Liver (tissue), 3 donors: ENCODE measurements at regions not wholly inside any gene's neighbourhood (a gene's known extent, or its start where the extent isn't known, plus 50 kb on each side); places are given as distances from the start of the nearest gene placed in this dataset.

Experiments
- GABPA ChIP-seq, 2 donors: IDR thresholded peaks in 1 of 2; conservative IDR thresholded peaks in 1 of 2; 2 replicates each; pipeline ENCODE4 v1.6.1; 2016; ENCODE audit warnings: antibody characterized with exemption in 2 of 2, mild to moderate bottlenecking in 1 of 2, moderate library complexity in 1 of 2
- JUND ChIP-seq, 2 donors: IDR thresholded peaks; 2 replicates each; pipeline ENCODE4 v1.6.1; 2016; ENCODE audit warnings: antibody characterized with exemption in 2 of 2
- NR2F2 ChIP-seq: IDR thresholded peaks from 2 replicates; pipeline ENCODE4 v1.6.1; 2016; ENCODE audit warnings: antibody characterized with exemption
- RXRA ChIP-seq, 2 donors: IDR thresholded peaks; 2 replicates each; pipeline ENCODE4 v1.6.1; 2017 to 2018; ENCODE audit warnings: antibody characterized with exemption in 2 of 2, mild to moderate bottlenecking in 1 of 2
- SP1 ChIP-seq: IDR thresholded peaks from 2 replicates; pipeline ENCODE4 v1.6.1; 2018; ENCODE audit warnings: antibody characterized with exemption, mild to moderate bottlenecking
- TAF1 ChIP-seq: conservative IDR thresholded peaks from 2 replicates; pipeline ENCODE4 v1.6.1; 2016; ENCODE audit warnings: antibody characterized with exemption, mild to moderate bottlenecking
- TF ChIP-seq, protein P1 (sequence below): fragments of 150-350 bp; IDR thresholded peaks from 2 replicates; pipeline ENCODE4 v1.5.1; 2017; ENCODE audit warnings: improper control_type of control experiment, low read depth, low read length; ENCODE audit not compliant: missing input control
- TF ChIP-seq, protein P2 (sequence below): IDR thresholded peaks from 2 replicates; pipeline ENCODE4 v1.6.1; 2016; ENCODE audit warnings: antibody characterized with exemption, mild to moderate bottlenecking
- TF ChIP-seq, protein P3 (sequence below): IDR thresholded peaks from 2 replicates; pipeline ENCODE4 v1.6.1; 2016; ENCODE audit warnings: antibody characterized with exemption
- donor health status: healthy.
- donor health status: healthy.

DNA sequence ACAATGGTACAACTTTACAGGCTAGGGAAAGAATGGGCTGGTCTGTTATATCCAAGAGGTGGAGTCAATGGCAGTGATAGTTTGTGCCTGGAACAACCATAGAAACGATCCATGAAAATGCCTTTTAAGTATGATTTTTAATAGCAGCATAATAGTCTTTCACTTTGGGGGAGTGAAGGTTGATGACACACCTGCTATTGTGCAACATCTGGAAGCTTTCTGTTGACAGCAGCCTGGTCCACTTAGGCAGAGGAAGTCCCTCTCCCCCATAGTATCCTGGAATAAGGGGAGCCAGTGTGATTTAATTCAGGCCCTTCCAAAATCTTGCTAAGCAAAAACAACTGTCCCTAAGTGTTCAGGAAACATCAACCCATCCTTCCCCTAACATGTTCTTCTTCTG, 56.3 kb upstream of the HS3ST4 start:
- TF ChIP-seq, protein P1, sequence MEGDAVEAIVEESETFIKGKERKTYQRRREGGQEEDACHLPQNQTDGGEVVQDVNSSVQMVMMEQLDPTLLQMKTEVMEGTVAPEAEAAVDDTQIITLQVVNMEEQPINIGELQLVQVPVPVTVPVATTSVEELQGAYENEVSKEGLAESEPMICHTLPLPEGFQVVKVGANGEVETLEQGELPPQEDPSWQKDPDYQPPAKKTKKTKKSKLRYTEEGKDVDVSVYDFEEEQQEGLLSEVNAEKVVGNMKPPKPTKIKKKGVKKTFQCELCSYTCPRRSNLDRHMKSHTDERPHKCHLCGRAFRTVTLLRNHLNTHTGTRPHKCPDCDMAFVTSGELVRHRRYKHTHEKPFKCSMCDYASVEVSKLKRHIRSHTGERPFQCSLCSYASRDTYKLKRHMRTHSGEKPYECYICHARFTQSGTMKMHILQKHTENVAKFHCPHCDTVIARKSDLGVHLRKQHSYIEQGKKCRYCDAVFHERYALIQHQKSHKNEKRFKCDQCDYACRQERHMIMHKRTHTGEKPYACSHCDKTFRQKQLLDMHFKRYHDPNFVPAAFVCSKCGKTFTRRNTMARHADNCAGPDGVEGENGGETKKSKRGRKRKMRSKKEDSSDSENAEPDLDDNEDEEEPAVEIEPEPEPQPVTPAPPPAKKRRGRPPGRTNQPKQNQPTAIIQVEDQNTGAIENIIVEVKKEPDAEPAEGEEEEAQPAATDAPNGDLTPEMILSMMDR = no peak
- TF ChIP-seq, protein P2, sequence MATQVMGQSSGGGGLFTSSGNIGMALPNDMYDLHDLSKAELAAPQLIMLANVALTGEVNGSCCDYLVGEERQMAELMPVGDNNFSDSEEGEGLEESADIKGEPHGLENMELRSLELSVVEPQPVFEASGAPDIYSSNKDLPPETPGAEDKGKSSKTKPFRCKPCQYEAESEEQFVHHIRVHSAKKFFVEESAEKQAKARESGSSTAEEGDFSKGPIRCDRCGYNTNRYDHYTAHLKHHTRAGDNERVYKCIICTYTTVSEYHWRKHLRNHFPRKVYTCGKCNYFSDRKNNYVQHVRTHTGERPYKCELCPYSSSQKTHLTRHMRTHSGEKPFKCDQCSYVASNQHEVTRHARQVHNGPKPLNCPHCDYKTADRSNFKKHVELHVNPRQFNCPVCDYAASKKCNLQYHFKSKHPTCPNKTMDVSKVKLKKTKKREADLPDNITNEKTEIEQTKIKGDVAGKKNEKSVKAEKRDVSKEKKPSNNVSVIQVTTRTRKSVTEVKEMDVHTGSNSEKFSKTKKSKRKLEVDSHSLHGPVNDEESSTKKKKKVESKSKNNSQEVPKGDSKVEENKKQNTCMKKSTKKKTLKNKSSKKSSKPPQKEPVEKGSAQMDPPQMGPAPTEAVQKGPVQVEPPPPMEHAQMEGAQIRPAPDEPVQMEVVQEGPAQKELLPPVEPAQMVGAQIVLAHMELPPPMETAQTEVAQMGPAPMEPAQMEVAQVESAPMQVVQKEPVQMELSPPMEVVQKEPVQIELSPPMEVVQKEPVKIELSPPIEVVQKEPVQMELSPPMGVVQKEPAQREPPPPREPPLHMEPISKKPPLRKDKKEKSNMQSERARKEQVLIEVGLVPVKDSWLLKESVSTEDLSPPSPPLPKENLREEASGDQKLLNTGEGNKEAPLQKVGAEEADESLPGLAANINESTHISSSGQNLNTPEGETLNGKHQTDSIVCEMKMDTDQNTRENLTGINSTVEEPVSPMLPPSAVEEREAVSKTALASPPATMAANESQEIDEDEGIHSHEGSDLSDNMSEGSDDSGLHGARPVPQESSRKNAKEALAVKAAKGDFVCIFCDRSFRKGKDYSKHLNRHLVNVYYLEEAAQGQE = no peak
- TF ChIP-seq, protein P3, sequence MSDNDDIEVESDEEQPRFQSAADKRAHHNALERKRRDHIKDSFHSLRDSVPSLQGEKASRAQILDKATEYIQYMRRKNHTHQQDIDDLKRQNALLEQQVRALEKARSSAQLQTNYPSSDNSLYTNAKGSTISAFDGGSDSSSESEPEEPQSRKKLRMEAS = no peak
- TF ChIP-seq TAF1 (no peak), RXRA (IDR thresholded peaks at IDR 0.05) (no peak), JUND (IDR thresholded peaks at IDR 0.05) (no peak), NR2F2 (no peak), GABPA (IDR thresholded peaks at IDR 0.05 in 1 of 2, conservative IDR thresholded peaks at IDR 0.05 in 1 of 2) (no peak), SP1 (no peak)
